Fibroblast of lung (primary cell): ENCODE measurements at regions not wholly inside any gene's neighbourhood (a gene's known extent, or its start where the extent isn't known, plus 50 kb on each side); places are given as distances from the start of the nearest gene placed in this dataset.

Source experiments
- DNase-seq, 2 donors: peaks; one replicate each; pipeline versions ENCODE4 v3.0.0 to v3.0.0-alpha.2; 2010; ENCODE audit warnings: low read depth in 2 of 2
- H2AFZ ChIP-seq: 2 replicates; pipeline ENCODE4 v1.5.1; 2012; ENCODE audit warnings: low read length, control low read depth, inconsistent platforms
- H3K27ac ChIP-seq: 2 replicates; pipeline ENCODE4 v1.5.1; 2011; ENCODE audit warnings: low read length, control low read depth; ENCODE audit not compliant: insufficient read depth
- H3K27me3 ChIP-seq: 2 replicates; pipeline ENCODE4 v1.5.1; 2011; ENCODE audit warnings: mild to moderate bottlenecking, low read length; ENCODE audit not compliant: control insufficient read depth, insufficient read depth
- H3K36me3 ChIP-seq: 2 replicates; pipeline ENCODE4 v1.5.1; 2011; ENCODE audit warnings: low read length; ENCODE audit not compliant: control insufficient read depth, insufficient read depth
- H3K4me1 ChIP-seq: 2 replicates; pipeline ENCODE4 v1.5.1; 2011; ENCODE audit warnings: low read length; ENCODE audit not compliant: control insufficient read depth, insufficient read depth; ENCODE audit errors: extremely low read depth
- H3K4me2 ChIP-seq: 2 replicates; pipeline ENCODE4 v1.5.1; 2011; ENCODE audit warnings: low read length, control low read depth; ENCODE audit not compliant: insufficient read depth; ENCODE audit errors: extremely low read depth
- H3K4me3 ChIP-seq, 4 experiments: fragments of 200-600 bp in 1 of 4; sonication (generic) in 1 of 4; replicated peaks in 1 of 4; 2 replicates each; pipeline ENCODE4 v1.5.1; 2011 to 2016; ENCODE audit warnings: low read length in 4 of 4, low read depth in 3 of 4, mild to moderate bottlenecking in 3 of 4, control low read depth in 2 of 4, inconsistent platforms in 1 of 4, mixed read lengths in 1 of 4; ENCODE audit not compliant: insufficient read depth in 1 of 4; ENCODE audit errors: control extremely low read depth in 1 of 4
- H3K79me2 ChIP-seq: 2 replicates; pipeline ENCODE4 v1.5.1; 2012; ENCODE audit warnings: mild to moderate bottlenecking, low read length, inconsistent platforms; ENCODE audit not compliant: control insufficient read depth, insufficient read depth
- H3K9ac ChIP-seq: 2 replicates; pipeline ENCODE4 v1.5.1; 2011; ENCODE audit warnings: mild to moderate bottlenecking, low read length, control low read depth; ENCODE audit not compliant: insufficient read depth
- H3K9me3 ChIP-seq: 2 replicates; pipeline ENCODE4 v1.5.1; 2012; ENCODE audit warnings: low read depth, low read length; ENCODE audit not compliant: control insufficient read depth, insufficient read depth
- H4K20me1 ChIP-seq: 2 replicates; pipeline ENCODE4 v1.5.1; 2011; ENCODE audit warnings: low read length; ENCODE audit not compliant: control insufficient read depth, insufficient read depth; ENCODE audit errors: extremely low read depth
- CTCF ChIP-seq, 2 donors: IDR thresholded peaks in 1 of 2; conservative IDR thresholded peaks in 1 of 2; 1 replicate in 1 of 2; 2 replicates in 1 of 2; pipeline ENCODE4 v1.5.1; 2011 to 2012; ENCODE audit warnings: low read length in 2 of 2, control low read depth in 1 of 2, inconsistent platforms in 1 of 2, low read depth in 1 of 2, mild to moderate bottlenecking in 1 of 2
- EZH2 ChIP-seq: IDR thresholded peaks from 2 replicates; pipeline ENCODE4 v1.5.1; 2012; ENCODE audit warnings: low read length, control low read depth, mild to moderate bottlenecking; ENCODE audit errors: missing control alignments

DNA sequence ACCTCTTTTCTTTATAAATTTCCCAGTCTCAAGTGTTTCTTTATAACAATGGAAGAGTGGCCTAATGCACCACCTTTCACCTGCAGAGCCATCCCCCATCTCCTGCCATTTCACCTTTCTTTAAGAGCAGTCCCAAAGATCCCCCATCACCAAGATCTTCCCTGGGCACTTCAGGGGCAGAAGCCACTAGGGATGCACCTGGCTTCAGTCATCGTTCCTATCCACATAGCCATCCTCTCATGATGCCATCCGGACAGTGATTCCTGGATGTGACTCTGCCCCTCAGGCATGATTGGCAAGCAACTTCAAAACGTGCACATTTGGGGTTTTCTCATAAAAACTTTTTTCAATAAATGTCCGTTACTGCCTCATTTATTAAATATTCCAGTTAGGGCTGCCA is 225.9 kb downstream of the TBXT start:
- TF ChIP-seq CTCF (conservative IDR thresholded peaks at IDR 0.05 in 1 of 2, IDR thresholded peaks at IDR 0.05 in 1 of 2; ENCODE audit: low read depth in 1 of 2, low read length in 2 of 2) = no peak
- TF ChIP-seq EZH2 = no peak
- Histone ChIP-seq H3K4me1 (no peaks in the 10 kb centered on the region), H3K27me3 (no peaks in the 10 kb centered on the region)

GRCh38 chr6:165941249-165941775 is 226.3 kb downstream of the TBXT start:
- no peak for TF ChIP-seq EZH2
- no peak for TF ChIP-seq CTCF (conservative IDR thresholded peaks at IDR 0.05 in 1 of 2, IDR thresholded peaks at IDR 0.05 in 1 of 2; ENCODE audit: low read depth in 1 of 2, low read length in 2 of 2)
- H3K9ac ChIP-seq = no peak overlapping the region
- H3K4me2 ChIP-seq = no peak overlapping the region
- no peaks in the 10 kb centered on the region for H3K36me3 ChIP-seq
- H4K20me1 ChIP-seq = no peaks in the 10 kb centered on the region
- no peak for DNase-seq
- no peaks in the 10 kb centered on the region for H3K79me2 ChIP-seq
- H3K4me3 ChIP-seq = no peak overlapping the region
- H3K27ac ChIP-seq = no peak overlapping the region
- no peaks in the 10 kb centered on the region for H3K4me1 ChIP-seq
- H3K9me3 ChIP-seq = no peaks in the 10 kb centered on the region
- H2AFZ ChIP-seq = no peak overlapping the region
- no peaks in the 10 kb centered on the region for H3K27me3 ChIP-seq

More for the DNA sequence above, 225.9 kb downstream of the TBXT start:
- H2AFZ ChIP-seq = no peak overlapping the region
- H3K9me3 ChIP-seq = no peaks in the 10 kb centered on the region
- H3K9ac ChIP-seq = no peak overlapping the region
- no peak overlapping the region for H3K4me3 ChIP-seq
- no peak for DNase-seq
- no peak overlapping the region for H3K4me2 ChIP-seq
- no peaks in the 10 kb centered on the region for H3K36me3 ChIP-seq
- no peaks in the 10 kb centered on the region for H3K79me2 ChIP-seq
- H3K27ac ChIP-seq = no peak overlapping the region
- H4K20me1 ChIP-seq = no peaks in the 10 kb centered on the region

DNA sequence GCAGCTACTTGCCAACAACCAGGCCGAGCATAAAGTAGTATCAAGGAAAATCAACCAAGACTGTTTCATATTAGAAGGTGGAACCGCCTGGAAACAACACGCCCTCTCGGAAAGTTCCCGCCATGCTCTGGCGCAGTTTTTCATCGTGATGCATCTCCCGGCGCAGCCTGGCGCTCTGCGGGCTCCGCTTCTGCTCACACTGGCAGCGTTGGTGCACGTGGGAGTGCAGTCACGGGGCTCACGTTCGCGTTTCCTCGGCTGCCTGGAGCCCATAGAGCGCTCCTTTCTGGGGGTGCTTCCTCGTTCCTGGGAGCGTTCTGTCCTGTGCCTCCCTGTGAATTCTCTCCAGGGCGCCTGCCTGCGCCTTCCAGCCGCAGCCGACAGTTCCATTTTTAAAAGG is 227.3 kb downstream of the TBXT start:
- Histone ChIP-seq H3K27ac (no peak overlapping the region), H3K4me1 (no peaks in the 10 kb centered on the region), H4K20me1 (no peaks in the 10 kb centered on the region), H2AFZ (no peak overlapping the region), H3K27me3 (no peaks in the 10 kb centered on the region), H3K4me2 (no peak overlapping the region), H3K4me3 (no peak overlapping the region), H3K9me3 (no peaks in the 10 kb centered on the region), H3K9ac (no peak overlapping the region), H3K36me3 (no peaks in the 10 kb centered on the region), H3K79me2 (no peaks in the 10 kb centered on the region)
- TF ChIP-seq EZH2 (no peak), CTCF (conservative IDR thresholded peaks at IDR 0.05 in 1 of 2, IDR thresholded peaks at IDR 0.05 in 1 of 2; ENCODE audit: low read depth in 1 of 2, low read length in 2 of 2) (no peak)
- DNase-seq = no peak
